NCI-H128 (cell line): ENCODE measurements at regions not wholly inside any gene's neighbourhood (a gene's known extent, or its start where the extent isn't known, plus 50 kb on each side); places are given as distances from the start of the nearest gene placed in this dataset.

Experiments
- DNase-seq: peaks from one replicate; lab custom pipeline; 2025; ENCODE audit not compliant: unreplicated experiment; lab: John Stamatoyannopoulos, UW

DNA sequence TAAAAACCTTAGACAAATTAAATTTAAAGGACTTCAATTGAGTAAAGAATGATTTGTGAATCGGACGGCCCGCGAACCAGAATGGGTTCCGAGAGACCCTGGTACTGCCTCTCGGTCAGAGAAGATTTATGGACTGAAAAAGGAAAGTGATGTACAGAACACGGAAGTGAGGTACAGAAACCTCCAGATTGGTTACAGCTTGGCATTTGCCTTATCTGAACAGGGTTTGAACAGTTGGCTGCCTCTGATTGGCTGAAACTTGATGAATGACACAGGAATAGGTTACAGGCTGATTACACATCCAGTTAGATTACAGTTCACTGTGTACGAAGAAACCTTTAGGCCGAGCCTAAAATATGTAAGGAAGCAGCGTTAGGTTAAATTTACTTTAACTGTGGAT lies 156.5 kb upstream of the EGFLAM start:
- DNase-seq, result no peak

DNA sequence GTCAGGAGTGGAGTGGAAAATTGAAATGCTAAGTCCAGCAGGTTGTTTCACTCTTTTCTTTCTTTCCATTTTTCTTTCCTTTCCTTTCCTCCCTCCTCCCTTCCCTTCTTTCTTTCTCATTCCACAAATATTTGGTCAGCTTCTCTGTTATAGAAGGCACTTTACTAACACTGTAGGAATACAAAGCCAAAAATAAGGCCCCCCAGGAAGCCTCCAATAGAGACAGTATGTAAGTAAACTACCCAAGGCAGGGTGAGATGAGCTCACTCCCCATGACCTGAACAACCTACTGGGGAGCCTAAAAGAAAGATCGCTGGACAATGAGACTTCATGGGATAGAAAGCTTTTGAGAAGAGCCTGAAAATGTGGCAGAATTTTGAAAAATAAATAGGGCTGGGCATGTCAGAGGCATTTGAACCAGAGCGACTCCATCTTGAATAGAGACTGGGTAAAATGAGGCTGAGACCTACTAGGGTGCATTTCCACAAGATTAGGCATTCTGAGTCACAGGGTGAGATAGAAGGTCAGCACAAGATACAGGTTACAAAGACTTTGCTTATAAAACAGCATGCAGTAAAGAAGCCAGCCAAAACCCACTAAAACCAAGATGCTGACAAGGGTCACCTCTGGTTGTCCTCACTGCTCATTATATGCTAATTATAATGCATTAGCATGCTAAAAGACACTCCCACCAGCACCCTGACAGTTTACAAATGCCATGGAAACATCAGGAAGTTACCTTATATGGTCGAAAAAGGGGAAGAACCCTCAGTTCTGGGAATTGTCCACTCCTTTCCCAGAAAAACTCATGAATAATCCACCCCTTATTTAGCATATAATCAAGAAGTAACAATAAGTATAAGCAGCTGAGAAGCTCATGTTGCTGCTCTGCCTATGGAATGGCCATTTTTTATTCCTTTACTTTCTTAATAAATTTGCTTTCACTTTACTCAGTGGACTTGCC lies 158.9 kb upstream of the EGFLAM start:
- DNase-seq, result no peak

DNA sequence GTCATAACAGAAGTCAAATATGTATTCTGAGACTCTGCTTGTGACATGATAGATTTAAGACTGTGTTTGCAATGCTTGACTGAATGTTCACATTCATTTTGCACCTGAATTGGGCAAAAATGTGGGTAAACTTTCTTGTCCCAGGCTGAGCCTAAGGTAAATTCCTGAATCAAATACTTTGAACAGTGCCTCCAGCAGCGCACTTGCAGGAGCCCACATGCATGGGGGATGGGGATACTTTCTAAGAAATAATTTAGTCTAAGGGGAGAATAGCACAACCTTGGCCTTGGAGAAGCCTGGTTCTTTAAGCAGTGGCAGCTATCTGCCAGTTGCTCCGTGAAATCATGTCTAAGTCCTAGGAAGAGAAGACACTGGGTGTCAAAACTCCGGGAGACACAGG lies 163.5 kb upstream of the EGFLAM start:
- DNase-seq, result no peak

DNA sequence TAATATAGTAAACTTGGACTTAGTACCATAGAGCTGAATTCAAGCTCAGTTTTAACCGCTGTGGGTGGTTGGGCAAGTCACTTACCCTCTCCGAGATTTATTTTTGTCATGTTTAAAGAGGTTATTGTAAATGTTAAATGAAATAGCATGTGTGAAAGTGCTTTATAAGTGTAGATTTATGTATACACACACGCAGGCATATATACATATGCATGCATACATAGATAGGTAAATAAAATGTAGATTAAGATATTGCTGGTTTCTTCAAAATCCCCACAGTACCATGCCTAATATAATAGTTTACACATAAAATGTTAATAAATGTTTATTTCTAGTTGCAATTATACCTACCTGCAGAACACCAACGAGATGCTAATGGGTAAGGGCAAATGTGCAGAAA lies 164.5 kb upstream of the EGFLAM start:
- DNase-seq, result no peak

DNA sequence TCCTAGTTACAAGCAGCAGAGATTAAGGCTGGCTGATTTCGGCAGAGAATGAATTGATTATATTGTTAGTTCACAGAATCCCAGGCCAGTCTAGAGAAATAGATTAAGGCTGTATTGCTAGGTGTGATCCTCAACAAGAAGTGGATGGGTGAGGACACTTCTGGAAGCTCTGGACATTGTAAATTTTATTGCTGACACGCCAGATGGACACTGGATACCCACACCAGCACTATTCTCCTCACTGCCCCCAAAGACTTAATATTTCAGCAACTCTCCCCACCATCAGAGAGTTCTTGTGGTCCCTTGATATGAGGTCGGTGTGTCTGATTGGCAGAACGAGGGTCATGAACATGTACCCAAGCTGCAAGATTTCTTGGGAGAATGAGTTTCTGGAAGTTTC lies 171.6 kb upstream of the EGFLAM start:
- no peak for DNase-seq

DNA sequence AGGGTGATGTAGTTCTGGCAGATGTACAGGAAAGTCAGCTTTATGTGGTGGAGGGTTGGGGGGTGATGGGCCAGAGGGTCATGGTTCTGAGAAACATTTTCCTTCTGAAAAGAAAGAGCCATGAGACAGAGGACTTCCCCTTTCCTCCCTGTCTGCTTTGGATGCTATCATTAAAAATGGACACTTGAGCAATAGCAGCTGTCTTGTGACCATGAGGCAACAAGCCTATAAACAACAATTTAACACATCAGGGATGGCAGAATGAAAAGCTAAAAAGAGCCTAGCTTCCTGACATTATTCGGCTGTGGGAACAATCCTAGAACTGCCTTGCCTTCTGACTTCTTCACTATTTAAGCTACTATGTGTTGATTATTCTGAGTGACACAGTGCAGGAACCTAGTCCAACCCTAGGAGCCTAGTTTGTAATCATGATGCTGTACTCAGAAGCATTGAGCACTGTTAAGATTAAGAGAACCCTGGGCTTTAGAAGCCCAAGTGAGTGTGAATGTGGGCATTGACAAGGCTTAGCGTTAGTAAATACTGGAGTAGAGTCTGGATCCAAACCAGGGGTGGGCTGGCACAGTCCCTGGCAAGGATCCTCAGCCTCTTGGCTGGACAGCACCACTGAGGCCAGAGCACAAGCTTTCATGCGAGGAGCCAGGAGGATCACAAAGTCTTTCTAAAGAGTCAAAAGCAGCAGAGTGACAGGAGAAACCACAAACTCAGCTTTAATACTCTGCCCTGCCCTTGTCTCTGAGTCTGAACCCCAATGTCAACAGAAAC lies 178.5 kb upstream of the EGFLAM start:
- DNase-seq, result no peak

DNA sequence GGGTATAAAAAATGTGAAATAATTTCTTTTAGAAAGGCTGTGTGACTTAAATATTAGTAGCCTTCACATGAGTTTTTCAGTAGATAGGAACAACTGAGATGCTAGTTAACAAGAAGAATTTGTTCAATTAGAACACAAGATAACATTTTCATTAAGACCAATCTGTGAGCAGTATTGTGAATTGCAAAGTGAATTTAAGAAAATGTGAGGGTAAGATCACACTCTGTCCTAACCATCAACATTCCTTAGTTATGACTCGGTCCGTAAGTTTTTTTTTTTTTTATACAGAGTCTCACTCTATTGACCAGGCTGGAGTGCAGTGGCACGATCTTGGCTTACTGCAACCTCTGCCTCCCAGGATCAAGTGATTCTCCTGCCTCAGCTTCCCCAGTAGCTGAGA lies 180.2 kb upstream of the EGFLAM start:
- no peak for DNase-seq

DNA sequence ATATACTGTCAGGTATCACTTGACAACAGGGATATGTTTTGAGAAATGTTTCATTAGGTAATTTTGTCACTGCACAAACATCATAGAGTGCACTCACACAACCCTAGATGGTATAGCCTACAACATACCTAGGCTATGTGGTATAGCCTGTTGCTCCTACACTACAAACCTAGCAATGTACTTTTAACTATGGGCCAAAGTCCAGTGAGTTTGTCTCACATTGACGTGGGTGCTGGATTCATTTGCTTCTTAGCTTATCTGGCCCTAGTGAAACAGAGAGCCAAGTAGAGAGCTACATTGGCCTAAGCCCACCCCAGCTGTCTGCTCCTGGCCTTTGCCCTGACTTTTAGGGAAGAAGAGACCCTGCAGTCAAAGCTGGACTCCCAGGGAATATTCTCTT lies 180.7 kb upstream of the EGFLAM start:
- no peak for DNase-seq

DNA sequence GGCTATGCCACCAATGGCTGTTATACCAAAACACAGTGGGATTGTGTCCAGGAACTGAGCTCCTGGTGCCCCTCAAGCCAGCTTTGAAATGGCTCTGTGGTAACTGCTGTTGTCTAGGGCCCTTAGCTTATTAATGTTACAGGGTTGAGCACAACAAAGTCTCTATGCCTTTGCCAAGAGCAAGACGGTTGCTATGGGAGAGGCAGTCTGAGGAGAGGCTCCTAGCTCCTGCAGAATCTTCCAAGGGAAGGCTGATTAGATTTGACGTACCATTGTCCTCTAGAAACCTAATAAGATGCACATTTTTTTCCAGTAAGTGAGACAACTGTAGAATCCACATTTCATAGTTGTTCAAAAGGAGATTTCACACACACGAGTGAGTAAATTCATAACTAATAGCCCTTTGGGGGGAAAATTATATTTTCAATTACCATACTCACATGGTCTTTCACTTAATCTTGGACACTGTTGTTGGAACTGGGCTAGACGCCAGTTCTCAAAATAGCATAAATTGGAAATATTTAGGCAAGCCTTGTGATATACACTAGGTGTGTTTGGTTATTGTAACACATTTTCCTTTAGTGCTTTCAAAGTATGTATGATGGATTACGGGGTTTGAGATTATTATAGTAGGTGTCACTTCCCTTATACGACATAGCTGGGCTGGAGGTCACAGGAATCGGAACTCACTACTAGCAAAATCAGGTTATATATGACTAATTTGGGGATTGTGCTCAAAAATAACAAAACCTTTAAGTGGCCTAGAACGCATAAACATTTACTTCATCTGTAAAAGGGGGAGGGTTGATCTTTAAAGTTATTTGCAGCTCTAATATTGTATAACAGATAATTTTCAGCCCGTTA lies 186.3 kb upstream of the EGFLAM start:
- no peak for DNase-seq

DNA sequence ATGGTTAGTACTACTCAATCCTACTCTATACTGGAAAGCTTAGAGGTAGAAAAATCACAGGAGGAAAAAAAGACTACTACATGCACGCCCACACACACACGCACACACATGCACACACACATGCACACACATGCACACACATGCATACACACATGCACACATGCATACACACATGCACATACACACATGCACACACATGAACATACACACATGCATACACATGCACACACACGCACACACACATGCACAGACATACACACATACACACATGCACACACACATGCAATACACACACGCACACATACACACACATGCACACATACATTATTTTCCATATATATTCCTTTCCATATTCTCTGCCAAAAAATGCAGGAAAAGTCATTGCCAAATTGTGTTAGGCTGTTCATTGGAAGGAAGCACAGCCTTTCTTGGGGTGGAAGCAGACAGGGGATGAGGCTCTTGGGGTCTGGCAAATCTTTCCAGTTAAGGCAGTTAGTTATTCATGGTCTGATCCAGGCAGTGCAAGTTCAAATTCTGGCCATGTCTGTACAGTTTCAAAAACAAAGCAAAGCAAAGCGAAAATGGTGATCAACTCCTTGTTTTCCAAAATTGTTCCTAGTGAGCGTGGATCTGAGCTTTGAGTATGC lies 187.9 kb upstream of the EGFLAM start:
- DNase-seq, result no peak

DNA sequence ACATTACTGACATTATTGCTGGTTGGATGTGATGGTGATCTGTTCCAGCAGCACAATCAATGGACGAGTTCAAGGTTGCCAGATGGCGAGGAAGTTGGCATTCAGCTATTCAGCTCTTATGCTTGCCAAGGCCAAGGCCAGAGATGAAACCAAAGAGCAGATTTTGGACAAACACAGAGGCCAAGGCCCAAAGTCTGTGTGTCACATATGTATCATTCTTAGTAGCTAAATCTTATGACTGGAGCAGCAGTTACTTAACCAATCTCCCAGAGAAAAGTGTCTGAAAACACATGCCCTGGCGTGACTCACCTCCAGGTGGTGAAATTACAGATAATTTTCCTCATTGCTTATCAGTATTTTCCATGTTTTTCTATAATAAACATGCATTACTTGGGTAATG lies 189.0 kb upstream of the EGFLAM start:
- no peak for DNase-seq

DNA sequence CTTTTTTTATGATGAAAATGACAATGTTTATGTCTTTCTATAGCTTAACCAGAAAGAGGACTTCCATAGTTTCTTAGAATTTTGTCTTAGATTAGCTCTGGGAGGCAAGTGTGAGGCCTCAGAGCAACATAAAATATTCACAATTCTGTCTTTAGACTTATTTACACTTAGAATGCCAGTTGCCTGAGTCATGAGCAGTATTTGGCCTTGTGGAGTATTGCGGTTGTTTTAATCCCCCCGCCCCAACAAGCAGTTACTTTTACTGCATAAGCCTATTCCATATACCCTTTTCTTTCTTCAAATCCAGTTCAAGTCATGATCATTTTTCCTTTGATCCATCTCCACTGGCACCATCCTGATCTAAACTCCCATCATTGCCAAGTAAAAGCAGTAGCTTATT lies 198.0 kb upstream of the EGFLAM start:
- no peak for DNase-seq

DNA sequence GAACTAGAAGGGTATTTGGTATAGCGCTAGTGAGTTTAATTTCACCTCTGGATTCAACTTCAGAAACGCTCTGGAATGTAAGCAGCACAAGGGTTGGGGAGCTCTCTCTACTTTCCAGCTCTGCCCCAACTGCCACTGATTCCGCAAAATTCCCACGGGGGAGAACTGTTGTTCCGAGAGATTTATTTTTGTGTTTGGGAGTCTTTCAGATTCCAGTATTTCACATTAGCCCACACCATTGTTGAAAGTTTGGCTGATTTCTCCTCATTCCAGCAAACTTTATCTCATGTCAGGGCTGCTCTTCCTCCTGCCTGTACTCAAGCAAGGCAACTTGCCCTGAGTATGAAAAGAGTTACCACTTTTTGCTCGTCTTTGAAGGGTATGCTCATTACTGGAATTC lies 198.5 kb upstream of the EGFLAM start:
- no peak for DNase-seq

DNA sequence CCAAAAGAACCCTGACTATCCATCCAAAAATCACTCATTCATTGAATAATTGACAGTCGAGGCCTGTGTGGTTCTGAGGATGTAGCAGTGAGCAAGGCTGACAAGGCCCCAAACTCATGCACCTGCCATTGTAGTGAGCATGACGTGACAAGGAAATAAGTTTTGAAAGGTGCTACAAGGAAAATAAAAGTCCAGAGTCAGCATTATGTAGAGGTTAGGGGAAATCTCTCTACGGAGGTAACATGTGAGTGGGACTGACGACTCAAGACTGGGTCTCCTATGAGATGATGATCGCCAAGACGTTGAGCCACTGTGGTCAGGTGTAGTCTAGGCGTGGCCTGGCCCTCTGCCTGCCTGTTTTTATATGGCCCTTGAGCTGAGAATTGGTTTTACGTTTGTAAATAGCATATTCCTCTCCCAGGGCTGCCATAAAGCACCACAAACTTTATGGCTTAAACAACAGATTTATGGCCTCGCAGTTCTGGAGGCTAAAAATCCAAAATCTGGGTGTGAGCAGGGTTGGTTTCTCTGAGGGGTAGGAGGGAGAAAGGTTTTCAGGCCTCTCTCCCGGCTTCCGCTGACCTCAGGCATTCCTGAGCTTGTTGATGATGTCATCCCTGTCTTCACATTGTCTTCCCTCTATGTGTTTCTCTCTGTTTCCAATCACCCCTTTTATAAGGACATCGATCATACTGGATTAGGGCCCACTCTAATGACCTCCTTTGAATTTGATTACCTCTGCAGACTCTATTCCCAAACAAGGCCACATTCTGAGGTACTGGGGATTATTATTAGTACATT lies 206.4 kb upstream of the EGFLAM start:
- DNase-seq, result no peak

DNA sequence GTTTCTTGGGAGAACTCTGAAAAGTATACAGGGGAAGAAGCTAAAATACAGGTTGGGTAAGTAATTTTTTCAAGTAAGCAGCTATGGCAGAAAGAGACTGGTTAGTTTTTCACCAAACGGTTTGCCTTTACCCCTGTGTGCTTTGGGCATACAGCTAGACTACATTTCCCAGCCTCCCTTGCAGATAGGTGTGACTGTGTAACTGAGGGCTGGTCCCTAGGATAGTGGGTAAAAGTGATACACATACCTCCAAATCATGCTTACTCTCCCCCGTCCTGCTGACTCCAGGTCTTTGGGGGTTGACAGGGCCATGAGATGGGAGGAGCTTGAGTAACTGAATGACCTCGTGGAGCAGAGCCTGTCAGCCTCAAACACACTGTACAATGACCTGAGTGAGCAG lies 208.6 kb upstream of the GDNF start:
- DNase-seq, result no peak

DNA sequence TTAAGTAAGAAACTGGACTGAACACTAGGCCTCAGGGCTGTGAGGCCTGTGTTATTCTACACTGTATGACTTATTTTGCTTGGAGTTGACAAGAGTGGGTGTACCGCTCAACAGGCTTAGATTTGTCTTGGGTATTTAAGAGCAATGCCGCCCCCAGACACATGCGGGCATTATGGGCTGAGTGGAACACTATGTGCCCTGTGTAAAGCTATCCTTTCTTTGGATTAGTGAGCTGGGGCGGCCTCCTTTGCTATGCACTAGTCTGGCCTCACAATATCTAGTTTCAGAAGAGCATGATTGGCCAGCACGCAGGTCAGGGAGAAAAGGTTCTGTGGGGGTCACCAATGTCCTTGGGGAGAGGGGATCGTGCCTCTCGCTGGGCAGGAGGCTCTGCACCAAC lies 206.3 kb upstream of the GDNF start:
- no peak for DNase-seq

DNA sequence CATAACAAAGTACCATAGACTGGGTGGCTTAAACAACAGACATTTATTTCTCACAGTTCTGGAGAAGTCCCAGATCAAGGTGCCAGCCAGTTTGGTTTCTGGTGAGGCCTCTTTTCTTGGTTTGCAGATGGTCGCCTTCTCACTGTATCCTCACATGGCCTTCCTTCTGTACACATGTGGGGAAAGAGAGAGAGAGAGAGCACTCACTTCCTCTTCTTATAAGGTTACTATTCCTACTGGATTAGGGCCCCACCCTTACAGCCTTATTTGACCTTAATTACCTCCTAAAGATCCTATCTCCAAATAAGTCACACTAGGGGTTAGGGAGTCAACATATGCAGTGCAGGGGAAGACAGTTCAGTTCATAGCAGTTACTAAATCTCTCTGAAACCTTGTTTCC lies 205.6 kb upstream of the GDNF start:
- DNase-seq, result no peak

DNA sequence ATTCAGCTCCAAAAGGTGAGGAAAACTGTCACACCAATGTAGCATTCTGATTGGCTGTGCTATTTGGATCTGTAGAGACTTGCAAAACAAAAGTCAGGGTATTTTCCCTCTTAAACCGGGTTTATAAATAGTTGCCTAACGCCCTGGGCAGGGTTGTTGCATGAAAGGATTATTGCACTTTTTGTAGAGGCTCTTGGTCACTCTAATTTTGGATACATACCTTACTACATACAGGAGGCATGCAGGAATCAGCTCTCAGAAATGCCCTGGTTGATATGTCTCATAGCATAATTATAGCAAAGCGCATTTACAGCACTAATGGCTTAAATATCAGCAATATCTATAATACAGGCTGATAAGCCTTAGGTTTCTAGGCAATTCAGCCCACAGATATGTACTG lies 200.0 kb upstream of the GDNF start:
- DNase-seq, result no peak

DNA sequence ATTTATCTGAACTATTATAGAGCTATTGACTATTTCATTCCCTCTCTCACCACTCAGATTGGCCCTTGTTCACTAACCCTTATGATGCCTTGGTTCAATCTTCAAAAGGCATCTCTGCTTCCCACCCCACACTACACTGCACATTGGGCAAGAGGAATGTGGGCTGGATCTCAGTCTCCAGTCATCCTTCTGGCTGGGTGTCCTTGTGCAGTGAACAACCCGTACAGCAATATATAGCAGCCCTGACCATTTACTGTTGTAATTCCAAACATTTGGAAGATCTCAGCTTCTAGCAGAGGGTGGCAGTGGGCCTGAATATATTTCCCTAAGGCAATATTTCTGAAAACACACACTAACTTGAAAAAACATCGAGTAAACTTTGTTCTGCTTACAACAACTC lies 199.2 kb upstream of the GDNF start:
- DNase-seq, result no peak

DNA sequence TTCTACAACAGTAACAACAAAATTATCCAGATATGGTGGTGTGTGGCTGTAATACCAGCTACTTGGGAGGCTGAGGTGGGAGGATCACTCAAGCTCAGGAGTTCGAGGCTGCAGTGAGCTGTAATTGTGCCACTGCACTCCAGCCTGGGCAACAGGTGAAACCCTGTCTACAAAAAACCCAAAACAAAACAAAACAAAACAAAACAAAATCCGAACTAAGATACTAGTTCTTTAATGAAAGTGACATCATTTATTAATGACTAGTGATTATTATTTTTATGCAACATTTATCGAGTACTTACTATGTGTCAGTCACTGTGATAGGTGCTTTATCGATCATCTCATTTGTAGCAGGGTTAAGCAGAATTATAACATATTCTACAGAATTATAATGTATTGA lies 196.9 kb upstream of the GDNF start:
- DNase-seq, result no peak
